ENCODE measurements at regions not wholly inside any gene's neighbourhood (a gene's known extent, or its start where the extent isn't known, plus 50 kb on each side); places are given as distances from the start of the nearest gene placed in this dataset.

GRCh38 chr4:116952530-116953136 is 132.7 kb downstream of the TRAM1L1 start:
- TF ChIP-seq EZH2 (optimal IDR thresholded peaks at IDR 0.05; ENCODE audit: low read depth, low read length) (no peak), CTCF (IDR thresholded peaks at IDR 0.05; ENCODE audit: low read length) (no peak), EZH2phosphoT487 (IDR thresholded peaks at IDR 0.05; ENCODE audit: low read length) (no peak)
- Histone ChIP-seq H2AFZ (ENCODE audit: low read length) (no peak overlapping the region), H3K4me1 (ENCODE audit: low read length) (no peaks in the 10 kb centered on the region), H3K9me3 (replicated peaks; ENCODE audit: insufficient read depth, low read length) (no peaks in the 10 kb centered on the region), H3K27me3 (replicated peaks; ENCODE audit: insufficient read depth, low read length) (no peaks in the 10 kb centered on the region), H3K79me2 (ENCODE audit: low read length) (no peaks in the 10 kb centered on the region), H3F3A (ENCODE audit: insufficient read depth, low read length) (no peaks in the 10 kb centered on the region), H3K9ac (ENCODE audit: low read length) (no peak overlapping the region), H3K27ac (ENCODE audit: low read length) (no peak overlapping the region), H3K4me3 (ENCODE audit: low read length) (no peak overlapping the region), H3K4me2 (ENCODE audit: low read depth, low read length) (no peak overlapping the region), H3K9me2 (replicated peaks; ENCODE audit: insufficient read depth, low read length) (no peaks in the 10 kb centered on the region), H4K20me1 (ENCODE audit: insufficient read depth, low read length) (no peaks in the 10 kb centered on the region), H3K36me3 (replicated peaks; ENCODE audit: insufficient read depth, low read length) (no peaks in the 10 kb centered on the region)
- no peak for DNase-seq

GRCh38 chr4:116949856-116950255 is 135.5 kb downstream of the TRAM1L1 start:
- no peak overlapping the region for H3K27ac ChIP-seq (ENCODE audit: low read length)
- H3K9me3 ChIP-seq (replicated peaks; ENCODE audit: insufficient read depth, low read length) = no peaks in the 10 kb centered on the region
- H3K4me1 ChIP-seq (ENCODE audit: low read length) = no peaks in the 10 kb centered on the region
- no peak overlapping the region for H2AFZ ChIP-seq (ENCODE audit: low read length)
- TF ChIP-seq EZH2 (optimal IDR thresholded peaks at IDR 0.05; ENCODE audit: low read depth, low read length) (no peak), EZH2phosphoT487 (IDR thresholded peaks at IDR 0.05; ENCODE audit: low read length) (no peak), CTCF (IDR thresholded peaks at IDR 0.05; ENCODE audit: low read length) (no peak)
- no peaks in the 10 kb centered on the region for H3K27me3 ChIP-seq (replicated peaks; ENCODE audit: insufficient read depth, low read length)
- H3K4me2 ChIP-seq (ENCODE audit: low read depth, low read length) = no peak overlapping the region
- no peaks in the 10 kb centered on the region for H4K20me1 ChIP-seq (ENCODE audit: insufficient read depth, low read length)
- H3K79me2 ChIP-seq (ENCODE audit: low read length) = no peaks in the 10 kb centered on the region
- H3K4me3 ChIP-seq (ENCODE audit: low read length) = no peak overlapping the region
- DNase-seq = no peak
- no peaks in the 10 kb centered on the region for H3K9me2 ChIP-seq (replicated peaks; ENCODE audit: insufficient read depth, low read length)
- H3K9ac ChIP-seq (ENCODE audit: low read length) = no peak overlapping the region
- no peaks in the 10 kb centered on the region for H3F3A ChIP-seq (ENCODE audit: insufficient read depth, low read length)
- H3K36me3 ChIP-seq (replicated peaks; ENCODE audit: insufficient read depth, low read length) = no peaks in the 10 kb centered on the region

- no peak overlapping the region for H3K4me2 ChIP-seq (ENCODE audit: low read depth, low read length)
- H3K9ac ChIP-seq (ENCODE audit: low read length) = no peak overlapping the region
- H3K9me2 ChIP-seq (replicated peaks; ENCODE audit: insufficient read depth, low read length) = no peaks in the 10 kb centered on the region
- H3K4me3 ChIP-seq (ENCODE audit: low read length) = no peak overlapping the region
- H3K27me3 ChIP-seq (replicated peaks; ENCODE audit: insufficient read depth, low read length) = no peaks in the 10 kb centered on the region
- H3K79me2 ChIP-seq (ENCODE audit: low read length) = no peaks in the 10 kb centered on the region
- TF ChIP-seq CTCF (IDR thresholded peaks at IDR 0.05; ENCODE audit: low read length) (no peak), EZH2 (optimal IDR thresholded peaks at IDR 0.05; ENCODE audit: low read depth, low read length) (no peak)
- H3K9me3 ChIP-seq (replicated peaks; ENCODE audit: insufficient read depth, low read length) = no peaks in the 10 kb centered on the region
- DNase-seq = no peak
- H4K20me1 ChIP-seq (ENCODE audit: insufficient read depth, low read length) = no peaks in the 10 kb centered on the region
- no peak overlapping the region for H3K27ac ChIP-seq (ENCODE audit: low read length)
- H2AFZ ChIP-seq (ENCODE audit: low read length) = no peak overlapping the region
- H3K4me1 ChIP-seq (ENCODE audit: low read length) = no peaks in the 10 kb centered on the region
- no peaks in the 10 kb centered on the region for H3K36me3 ChIP-seq (replicated peaks; ENCODE audit: insufficient read depth, low read length)
- no peaks in the 10 kb centered on the region for H3F3A ChIP-seq (ENCODE audit: insufficient read depth, low read length)
These were observed 143.1 kb downstream of the TRAM1L1 start for GRCh38 chr4:116942315-116942714.

All from MM.1S (cell line).